Panc1 (cell line): ENCODE measurements at regions not wholly inside any gene's neighbourhood (a gene's known extent, or its start where the extent isn't known, plus 50 kb on each side); places are given as distances from the start of the nearest gene placed in this dataset.

Experiments used
- ATAC-seq: fragments of 200-7000 bp; cut with Tn5 transposase; 2 replicates; pipeline ENCODE4 v1.9.1; 2020; ENCODE audit warnings: mild to moderate bottlenecking, moderate library complexity
- BruUV-seq: library from RNA; stranded (reverse); fragments of 400-500 nt; replicated peaks from 2 replicates; lab custom pipeline; 2021; lab: Mats Ljungman, UMichigan
- CTCF ChIA-PET: fragments of 300-600 bp; sonication (Branson Sonifier 250); formaldehyde crosslinking; loops from one replicate; lab custom pipeline; 2022; ENCODE audit warnings: antibody characterized with exemption; lab: Charles Lee
- POLR2A ChIA-PET: fragments of 300-600 bp; sonication (Branson Sonifier 250); formaldehyde crosslinking; loops from one replicate; lab custom pipeline; 2022; ENCODE audit warnings: antibody characterized with exemption; lab: Charles Lee
- DNase-seq: peaks from one replicate; pipeline ENCODE4 v3.0.0-alpha.2; 2010; ENCODE audit warnings: low read depth, low spot score
- H3K27ac ChIP-seq: 2 replicates; pipeline ENCODE4 v1.5.1; 2011; ENCODE audit warnings: mild to moderate bottlenecking, low read length, inconsistent platforms
- H3K27me3 ChIP-seq: fragments of 200-500 bp; sonication (Bioruptor generic); 2 replicates; pipeline ENCODE4 v1.6.0; 2014; ENCODE audit warnings: low read length, inconsistent platforms; ENCODE audit not compliant: control insufficient read depth, insufficient read depth
- H3K36me3 ChIP-seq: fragments of 200-500 bp; sonication (Bioruptor generic); 2 replicates; pipeline ENCODE4 v1.5.1; 2014; ENCODE audit warnings: inconsistent platforms, mild to moderate bottlenecking, low read length, moderate library complexity; ENCODE audit not compliant: control insufficient read depth, insufficient read depth
- H3K4me1 ChIP-seq: 2 replicates; pipeline ENCODE4 v1.5.1; 2011; ENCODE audit warnings: inconsistent platforms, mild to moderate bottlenecking, low read length, moderate library complexity; ENCODE audit not compliant: control insufficient read depth, insufficient read depth
- H3K4me3 ChIP-seq, 2 experiments: 2 replicates each; pipeline ENCODE4 v1.5.1; 2011 to 2012; ENCODE audit warnings: low read depth in 2 of 2, low read length in 2 of 2, mild to moderate bottlenecking in 2 of 2, inconsistent platforms in 1 of 2, moderate library complexity in 1 of 2
- H3K9me3 ChIP-seq: fragments of 200-500 bp; sonication (Bioruptor generic); 2 replicates; pipeline ENCODE4 v1.5.1; 2014; ENCODE audit warnings: low read depth, mild to moderate bottlenecking, inconsistent platforms, low read length, moderate library complexity; ENCODE audit not compliant: control insufficient read depth, insufficient read depth
- POLR2AphosphoS5 ChIP-seq: IDR thresholded peaks from 2 replicates; pipeline ENCODE4 v1.6.1; 2012; ENCODE audit warnings: mild to moderate bottlenecking, low read depth, low read length, moderate library complexity
- SIN3A ChIP-seq: IDR thresholded peaks from 2 replicates; pipeline ENCODE4 v1.6.1; 2012; ENCODE audit warnings: low read depth, mild to moderate bottlenecking, low read length, moderate library complexity, borderline replicate concordance; ENCODE audit not compliant: insufficient read depth
- TCF7L2 ChIP-seq: IDR thresholded peaks from 2 replicates; pipeline ENCODE4 v1.6.1; 2011; ENCODE audit warnings: mild to moderate bottlenecking, low read depth, low read length, inconsistent platforms
- in situ Hi-C: cut with HindIII; loops from 2 replicates; pipeline ENCODE4 v1.10.0; 2016; ENCODE audit warnings: low sequenced_read_pairs, low pct_unique_long_range_greater_than_20kb
- intact Hi-C: fragments of 100-400 bp; cut with micrococcal nuclease; formaldehyde crosslinking; loops from one replicate; pipeline ENCODE4 v1.10.0; 2022; ENCODE audit not compliant: unreplicated experiment
- TF ChIP-seq, protein P1 (sequence below), 2 experiments: IDR thresholded peaks; 2 replicates each; pipeline ENCODE4 v1.6.1; 2011 to 2012; ENCODE audit warnings: low read depth in 2 of 2, control low read depth in 1 of 2, low read length in 1 of 2, mild to moderate bottlenecking in 1 of 2, moderate library complexity in 1 of 2; ENCODE audit not compliant: insufficient read depth in 1 of 2
- TF ChIP-seq, protein P2 (sequence below): fragments of 450-650 bp; IDR thresholded peaks from 2 replicates; pipeline ENCODE4 v1.5.1; 2017; ENCODE audit warnings: mild to moderate bottlenecking

DNA sequence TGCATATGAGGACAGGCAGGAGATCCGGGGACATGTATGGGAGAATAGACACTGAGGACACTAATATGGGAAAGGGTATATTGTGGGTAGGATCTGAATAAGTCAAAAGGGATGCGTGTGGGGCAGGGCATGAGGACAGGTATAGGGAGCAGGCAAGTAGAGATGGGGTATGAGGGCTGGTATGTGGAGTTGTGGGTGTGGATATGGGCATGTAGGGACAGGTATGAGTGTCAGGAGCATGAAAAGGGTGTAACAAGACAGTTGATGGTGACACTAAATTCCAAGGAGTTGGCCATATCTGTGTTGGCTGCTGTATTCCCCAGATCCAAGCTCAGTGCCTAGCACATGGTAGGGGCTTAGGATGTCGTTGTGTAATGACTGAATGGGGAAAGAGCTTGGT, 84.4 kb upstream of the PAX2 start:
- Histone ChIP-seq H3K27ac (no peak overlapping the region), H3K36me3 (no peaks in the 10 kb centered on the region), H3K4me3 (no peak overlapping the region), H3K9me3 (no peaks in the 10 kb centered on the region), H3K27me3 (peaks cover 12% of the 10 kb centered on the region), H3K4me1 (peaks cover 1% of the 10 kb centered on the region)
- TF ChIP-seq, protein P1, sequence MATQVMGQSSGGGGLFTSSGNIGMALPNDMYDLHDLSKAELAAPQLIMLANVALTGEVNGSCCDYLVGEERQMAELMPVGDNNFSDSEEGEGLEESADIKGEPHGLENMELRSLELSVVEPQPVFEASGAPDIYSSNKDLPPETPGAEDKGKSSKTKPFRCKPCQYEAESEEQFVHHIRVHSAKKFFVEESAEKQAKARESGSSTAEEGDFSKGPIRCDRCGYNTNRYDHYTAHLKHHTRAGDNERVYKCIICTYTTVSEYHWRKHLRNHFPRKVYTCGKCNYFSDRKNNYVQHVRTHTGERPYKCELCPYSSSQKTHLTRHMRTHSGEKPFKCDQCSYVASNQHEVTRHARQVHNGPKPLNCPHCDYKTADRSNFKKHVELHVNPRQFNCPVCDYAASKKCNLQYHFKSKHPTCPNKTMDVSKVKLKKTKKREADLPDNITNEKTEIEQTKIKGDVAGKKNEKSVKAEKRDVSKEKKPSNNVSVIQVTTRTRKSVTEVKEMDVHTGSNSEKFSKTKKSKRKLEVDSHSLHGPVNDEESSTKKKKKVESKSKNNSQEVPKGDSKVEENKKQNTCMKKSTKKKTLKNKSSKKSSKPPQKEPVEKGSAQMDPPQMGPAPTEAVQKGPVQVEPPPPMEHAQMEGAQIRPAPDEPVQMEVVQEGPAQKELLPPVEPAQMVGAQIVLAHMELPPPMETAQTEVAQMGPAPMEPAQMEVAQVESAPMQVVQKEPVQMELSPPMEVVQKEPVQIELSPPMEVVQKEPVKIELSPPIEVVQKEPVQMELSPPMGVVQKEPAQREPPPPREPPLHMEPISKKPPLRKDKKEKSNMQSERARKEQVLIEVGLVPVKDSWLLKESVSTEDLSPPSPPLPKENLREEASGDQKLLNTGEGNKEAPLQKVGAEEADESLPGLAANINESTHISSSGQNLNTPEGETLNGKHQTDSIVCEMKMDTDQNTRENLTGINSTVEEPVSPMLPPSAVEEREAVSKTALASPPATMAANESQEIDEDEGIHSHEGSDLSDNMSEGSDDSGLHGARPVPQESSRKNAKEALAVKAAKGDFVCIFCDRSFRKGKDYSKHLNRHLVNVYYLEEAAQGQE (IDR thresholded peaks at IDR 0.05; ENCODE audit: insufficient read depth in 1 of 2, low read depth in 2 of 2, low read length in 1 of 2), result no peak
- TF ChIP-seq, protein P2, sequence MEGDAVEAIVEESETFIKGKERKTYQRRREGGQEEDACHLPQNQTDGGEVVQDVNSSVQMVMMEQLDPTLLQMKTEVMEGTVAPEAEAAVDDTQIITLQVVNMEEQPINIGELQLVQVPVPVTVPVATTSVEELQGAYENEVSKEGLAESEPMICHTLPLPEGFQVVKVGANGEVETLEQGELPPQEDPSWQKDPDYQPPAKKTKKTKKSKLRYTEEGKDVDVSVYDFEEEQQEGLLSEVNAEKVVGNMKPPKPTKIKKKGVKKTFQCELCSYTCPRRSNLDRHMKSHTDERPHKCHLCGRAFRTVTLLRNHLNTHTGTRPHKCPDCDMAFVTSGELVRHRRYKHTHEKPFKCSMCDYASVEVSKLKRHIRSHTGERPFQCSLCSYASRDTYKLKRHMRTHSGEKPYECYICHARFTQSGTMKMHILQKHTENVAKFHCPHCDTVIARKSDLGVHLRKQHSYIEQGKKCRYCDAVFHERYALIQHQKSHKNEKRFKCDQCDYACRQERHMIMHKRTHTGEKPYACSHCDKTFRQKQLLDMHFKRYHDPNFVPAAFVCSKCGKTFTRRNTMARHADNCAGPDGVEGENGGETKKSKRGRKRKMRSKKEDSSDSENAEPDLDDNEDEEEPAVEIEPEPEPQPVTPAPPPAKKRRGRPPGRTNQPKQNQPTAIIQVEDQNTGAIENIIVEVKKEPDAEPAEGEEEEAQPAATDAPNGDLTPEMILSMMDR, result no peak
- TF ChIP-seq POLR2AphosphoS5 (no peak), TCF7L2 (no peak), SIN3A (no peak)
- no TSS peak for BruUV-seq
- in situ Hi-C loops (no loop called here), intact Hi-C loops (no loop called here)
- ATAC-seq (no peak), DNase-seq (no peak)
- POLR2A ChIA-PET, result interaction anchor here (0.5 kb wide), 1 partner anchor 822 kb away, joined by 3 read pairs; no protein-coding TSS in a partner anchor
- CTCF ChIA-PET, result no interaction called here

DNA sequence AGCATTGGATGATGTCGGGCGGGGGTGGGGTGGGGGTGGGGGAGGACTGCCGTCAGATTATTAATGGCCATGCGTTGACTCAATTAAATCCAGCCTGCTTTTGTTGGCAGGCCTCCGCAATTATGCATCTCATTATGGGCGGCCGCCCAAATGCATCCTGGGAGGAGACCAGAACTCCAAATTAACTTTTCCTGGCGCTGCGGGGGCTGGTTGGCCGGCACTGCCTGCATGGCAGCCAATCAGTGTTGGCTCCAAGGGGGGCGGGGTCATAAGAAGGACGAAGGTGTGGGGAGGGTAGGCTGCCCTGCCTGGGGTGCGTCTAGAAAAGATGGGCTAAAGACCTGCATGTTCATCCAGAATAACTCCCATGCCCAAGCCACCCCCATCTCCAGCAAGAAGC, 83.9 kb upstream of the PAX2 start:
- POLR2A ChIA-PET, result no interaction called here
- DNase-seq (no peak), ATAC-seq (no peak)
- Histone ChIP-seq H3K4me3 (no peak overlapping the region), H3K4me1 (no peaks in the 10 kb centered on the region), H3K27me3 (peaks cover 10% of the 10 kb centered on the region), H3K9me3 (no peaks in the 10 kb centered on the region), H3K36me3 (no peaks in the 10 kb centered on the region), H3K27ac (no peak overlapping the region)
- BruUV-seq, result no TSS peak
- CTCF ChIA-PET, result no interaction called here
- intact Hi-C loops (no loop called here), in situ Hi-C loops (no loop called here)
- TF ChIP-seq TCF7L2 (no peak), SIN3A (no peak), POLR2AphosphoS5 (no peak)
- TF ChIP-seq, protein P1 (IDR thresholded peaks at IDR 0.05; ENCODE audit: insufficient read depth in 1 of 2, low read depth in 2 of 2, low read length in 1 of 2), result no peak
- TF ChIP-seq, protein P2, result no peak
